H7 (cell line): ENCODE measurements at regions not wholly inside any gene's neighbourhood (a gene's known extent, or its start where the extent isn't known, plus 50 kb on each side); places are given as distances from the start of the nearest gene placed in this dataset.
"Not testable (repeated sequence)": the region's sequence is repeated elsewhere in the genome, so short reads cannot be mapped to it uniquely, and the experiment has no call there.

Source experiments
- DNase-seq: peaks from one replicate; pipeline ENCODE4 v3.0.0; 2012
- H3K27me3 ChIP-seq: 2 replicates; pipeline ENCODE4 v1.6.0; 2011; ENCODE audit warnings: mild to moderate bottlenecking, low read length; ENCODE audit not compliant: control insufficient read depth, insufficient read depth
- H3K36me3 ChIP-seq: replicated peaks from 2 replicates; pipeline ENCODE4 v1.5.1; 2011; ENCODE audit warnings: low read length; ENCODE audit not compliant: control insufficient read depth, insufficient read depth
- H3K4me3 ChIP-seq: 2 replicates; pipeline ENCODE4 v1.5.1; 2011; ENCODE audit warnings: low read depth, mild to moderate bottlenecking, control low read depth, low read length, moderate library complexity; ENCODE audit not compliant: insufficient read depth

- no peaks in the 10 kb centered on the region for H3K36me3 ChIP-seq
- H3K4me3 ChIP-seq: no peak overlapping the region
- DNase-seq: no peak
- H3K27me3 ChIP-seq: no peaks in the 10 kb centered on the region
These were observed 156.5 kb upstream of the ABI3BP start for GRCh38 chr3:101149707-101150106.

GRCh38 chr3:101149251-101149650, 156.0 kb upstream of the ABI3BP start:
- no peak for DNase-seq
- no peak overlapping the region for H3K4me3 ChIP-seq
- no peaks in the 10 kb centered on the region for H3K36me3 ChIP-seq
- H3K27me3 ChIP-seq: no peaks in the 10 kb centered on the region

GRCh38 chr3:101148001-101148400, 154.8 kb upstream of the ABI3BP start:
- no peaks in the 10 kb centered on the region for H3K36me3 ChIP-seq
- H3K4me3 ChIP-seq: no peak overlapping the region
- DNase-seq: no peak
- no peaks in the 10 kb centered on the region for H3K27me3 ChIP-seq

GRCh38 chr3:101146946-101147345, 153.7 kb upstream of the ABI3BP start:
- Histone ChIP-seq H3K4me3 (no peak overlapping the region), H3K27me3 (no peaks in the 10 kb centered on the region), H3K36me3 (no peaks in the 10 kb centered on the region)
- no peak for DNase-seq

GRCh38 chr3:101144105-101144504, 150.9 kb upstream of the ABI3BP start:
- Histone ChIP-seq H3K27me3 (no peaks in the 10 kb centered on the region), H3K4me3 (no peak overlapping the region), H3K36me3 (no peaks in the 10 kb centered on the region)
- no peak for DNase-seq

GRCh38 chr3:101143012-101143411, 149.8 kb upstream of the ABI3BP start:
- Histone ChIP-seq H3K36me3 (no peaks in the 10 kb centered on the region), H3K27me3 (no peaks in the 10 kb centered on the region), H3K4me3 (no peak overlapping the region)
- DNase-seq: no peak

GRCh38 chr3:101142160-101142559, 148.9 kb upstream of the ABI3BP start:
- Histone ChIP-seq H3K27me3 (no peaks in the 10 kb centered on the region), H3K4me3 (no peak overlapping the region), H3K36me3 (no peaks in the 10 kb centered on the region)
- no peak for DNase-seq

- H3K4me3 ChIP-seq: no peak overlapping the region
- no peaks in the 10 kb centered on the region for H3K36me3 ChIP-seq
- no peak for DNase-seq
- no peaks in the 10 kb centered on the region for H3K27me3 ChIP-seq
These were observed 147.9 kb upstream of the ABI3BP start for GRCh38 chr3:101141135-101141534.

- no peak for DNase-seq
- H3K4me3 ChIP-seq: no peak overlapping the region
- no peaks in the 10 kb centered on the region for H3K27me3 ChIP-seq
These were observed 145.6 kb upstream of the ABI3BP start for GRCh38 chr3:101138817-101139216.

GRCh38 chr3:101134331-101134730, 141.1 kb upstream of the ABI3BP start:
- no peak for DNase-seq
- Histone ChIP-seq H3K4me3 (no peak overlapping the region), H3K36me3 (no peaks in the 10 kb centered on the region), H3K27me3 (no peaks in the 10 kb centered on the region)

More at GRCh38 chr3:101138817-101139216, 145.6 kb upstream of the ABI3BP start:
- H3K36me3 ChIP-seq: no peaks in the 10 kb centered on the region

GRCh38 chr3:101133652-101134051, 140.4 kb upstream of the ABI3BP start:
- Histone ChIP-seq H3K36me3 (no peaks in the 10 kb centered on the region), H3K4me3 (no peak overlapping the region), H3K27me3 (no peaks in the 10 kb centered on the region)
- no peak for DNase-seq

- H3K36me3 ChIP-seq, DNase-seq, H3K27me3 ChIP-seq, H3K4me3 ChIP-seq: not testable (repeated sequence)
These were observed 140.0 kb upstream of the ABI3BP start for GRCh38 chr3:101133197-101133596.

- no peaks in the 10 kb centered on the region for H3K36me3 ChIP-seq
- no peaks in the 10 kb centered on the region for H3K27me3 ChIP-seq
- no peak for DNase-seq
- H3K4me3 ChIP-seq: no peak overlapping the region
These were observed 138.5 kb upstream of the ABI3BP start for GRCh38 chr3:101131767-101132166.

- no peaks in the 10 kb centered on the region for H3K27me3 ChIP-seq
- DNase-seq: no peak
These were observed 135.6 kb upstream of the ABI3BP start for GRCh38 chr3:101128786-101129185.

GRCh38 chr3:101128001-101128400, 134.8 kb upstream of the ABI3BP start:
- DNase-seq: no peak
- H3K27me3 ChIP-seq: no peaks in the 10 kb centered on the region
- H3K36me3 ChIP-seq: no peaks in the 10 kb centered on the region
- H3K4me3 ChIP-seq: no peak overlapping the region

More at GRCh38 chr3:101128786-101129185, 135.6 kb upstream of the ABI3BP start:
- Histone ChIP-seq H3K4me3 (no peak overlapping the region), H3K36me3 (no peaks in the 10 kb centered on the region)

GRCh38 chr3:101124125-101124524, 130.9 kb upstream of the ABI3BP start:
- Histone ChIP-seq H3K27me3 (no peaks in the 10 kb centered on the region), H3K4me3 (no peak overlapping the region), H3K36me3 (no peaks in the 10 kb centered on the region)
- no peak for DNase-seq
